GM06990 (cell line): ENCODE measurements at regions not wholly inside any gene's neighbourhood (a gene's known extent, or its start where the extent isn't known, plus 50 kb on each side); places are given as distances from the start of the nearest gene placed in this dataset.

ENCODE experiments used
- DNase-seq: peaks from one replicate; pipeline ENCODE4 v3.0.0-alpha.2; 2011; ENCODE audit not compliant: insufficient read length; ENCODE audit errors: extremely low read depth
- H3K27me3 ChIP-seq: replicated peaks from 2 replicates; pipeline ENCODE4 v1.6.0; 2011; ENCODE audit warnings: low read length; ENCODE audit not compliant: control insufficient read depth, insufficient read depth
- H3K36me3 ChIP-seq: 2 replicates; pipeline ENCODE4 v1.5.1; 2011; ENCODE audit warnings: low read length; ENCODE audit not compliant: control insufficient read depth, insufficient read depth
- H3K4me3 ChIP-seq: replicated peaks from 2 replicates; pipeline ENCODE4 v1.5.1; 2011; ENCODE audit warnings: low read depth, mild to moderate bottlenecking, control low read depth, low read length
- CTCF ChIP-seq: IDR thresholded peaks from 2 replicates; pipeline ENCODE4 v1.5.1; 2011; ENCODE audit warnings: low read length, control low read depth, mild to moderate bottlenecking, inconsistent platforms; ENCODE audit not compliant: insufficient read depth, poor library complexity, severe bottlenecking

GRCh38 chr6:98514796-98515195 lies 319.6 kb upstream of the POU3F2 start:
- Histone ChIP-seq H3K27me3 (no peaks in the 10 kb centered on the region), H3K4me3 (no peak overlapping the region), H3K36me3 (no peaks in the 10 kb centered on the region)
- no peak for DNase-seq
- TF ChIP-seq CTCF: no peak

DNA sequence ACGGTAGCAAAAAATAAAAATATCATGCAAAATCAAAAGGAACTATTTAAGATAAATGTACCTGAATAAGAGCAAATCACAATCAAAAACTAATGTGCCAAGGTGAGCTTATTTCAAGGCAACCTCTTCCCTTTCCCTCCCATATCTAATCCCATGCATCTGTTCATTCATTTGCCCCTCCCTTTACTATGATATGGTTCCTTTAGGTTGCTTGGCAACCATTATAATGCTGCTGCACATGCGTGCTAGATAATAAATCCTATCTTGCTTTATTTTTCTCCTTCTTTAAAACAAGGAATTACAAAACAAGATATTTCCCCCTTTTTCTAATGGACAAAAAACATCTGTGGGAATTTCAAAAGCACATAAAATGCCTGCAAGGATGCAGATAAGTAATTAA lies 318.2 kb upstream of the POU3F2 start:
- no peak overlapping the region for H3K4me3 ChIP-seq
- H3K27me3 ChIP-seq: no peaks in the 10 kb centered on the region
- DNase-seq: no peak
- H3K36me3 ChIP-seq: no peaks in the 10 kb centered on the region
- TF ChIP-seq CTCF: no peak

DNA sequence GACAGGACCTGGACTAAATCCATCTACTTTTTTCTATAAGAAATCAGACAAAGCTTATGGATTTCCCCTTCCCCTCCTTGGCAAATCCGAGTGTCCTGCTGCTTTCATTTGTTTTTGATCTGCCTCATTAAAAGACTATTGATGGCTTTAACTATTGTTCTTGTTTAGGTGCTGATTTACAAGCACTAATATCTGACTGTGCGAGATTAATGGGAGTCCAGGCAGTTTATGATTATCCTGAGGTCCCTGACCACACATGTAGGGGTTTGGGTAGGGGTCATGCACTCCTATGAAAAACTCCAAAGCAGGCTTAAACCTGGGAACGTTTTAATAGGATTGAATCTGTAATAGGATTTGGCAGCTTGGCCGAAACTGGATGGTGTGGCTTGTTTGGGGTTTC lies 317.5 kb upstream of the POU3F2 start:
- TF ChIP-seq CTCF: no peak
- no peaks in the 10 kb centered on the region for H3K27me3 ChIP-seq
- DNase-seq: no peak
- no peaks in the 10 kb centered on the region for H3K36me3 ChIP-seq
- H3K4me3 ChIP-seq: no peak overlapping the region

DNA sequence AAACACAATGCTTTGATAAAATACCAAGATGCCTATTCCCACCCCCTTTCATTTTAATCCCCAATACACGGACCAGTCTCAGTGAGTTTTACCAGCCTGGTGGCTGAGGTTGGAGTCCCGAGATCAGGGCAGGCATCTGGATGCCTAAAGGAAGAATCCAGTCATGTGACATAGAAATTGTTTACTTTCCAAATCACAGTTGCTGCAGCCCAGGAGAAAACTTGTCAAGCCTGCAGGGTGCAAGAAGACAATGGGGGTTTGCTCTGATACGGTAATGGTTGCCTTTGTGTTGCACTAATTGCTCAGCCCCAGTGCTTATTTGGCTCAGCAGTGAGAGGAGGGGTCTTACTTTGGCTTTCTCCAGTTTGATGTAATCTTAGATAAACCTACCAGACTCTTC lies 308.5 kb upstream of the POU3F2 start:
- TF ChIP-seq CTCF: no peak
- Histone ChIP-seq H3K36me3 (no peaks in the 10 kb centered on the region), H3K4me3 (no peak overlapping the region), H3K27me3 (no peaks in the 10 kb centered on the region)
- DNase-seq: no peak

DNA sequence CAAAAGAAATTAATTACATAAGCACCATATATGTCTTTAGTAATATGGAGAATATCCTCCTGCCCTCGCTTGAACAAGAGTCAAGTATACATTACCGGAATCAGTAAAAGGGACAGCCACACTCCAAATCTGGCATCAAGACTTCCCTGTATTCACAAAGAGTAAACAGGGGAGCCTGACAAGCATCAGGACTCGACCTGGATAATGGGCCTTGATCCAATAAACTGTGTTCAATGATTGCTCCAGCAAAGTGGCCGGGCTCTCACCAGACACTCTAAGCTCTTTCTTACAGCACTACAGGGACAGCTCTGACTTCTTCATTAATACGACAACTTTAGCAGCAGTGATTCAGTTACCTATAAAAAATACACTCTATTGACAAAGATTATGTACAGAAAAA lies 307.9 kb upstream of the POU3F2 start:
- DNase-seq: no peak
- H3K27me3 ChIP-seq: no peaks in the 10 kb centered on the region
- no peaks in the 10 kb centered on the region for H3K36me3 ChIP-seq
- no peak for TF ChIP-seq CTCF
- no peak overlapping the region for H3K4me3 ChIP-seq

DNA sequence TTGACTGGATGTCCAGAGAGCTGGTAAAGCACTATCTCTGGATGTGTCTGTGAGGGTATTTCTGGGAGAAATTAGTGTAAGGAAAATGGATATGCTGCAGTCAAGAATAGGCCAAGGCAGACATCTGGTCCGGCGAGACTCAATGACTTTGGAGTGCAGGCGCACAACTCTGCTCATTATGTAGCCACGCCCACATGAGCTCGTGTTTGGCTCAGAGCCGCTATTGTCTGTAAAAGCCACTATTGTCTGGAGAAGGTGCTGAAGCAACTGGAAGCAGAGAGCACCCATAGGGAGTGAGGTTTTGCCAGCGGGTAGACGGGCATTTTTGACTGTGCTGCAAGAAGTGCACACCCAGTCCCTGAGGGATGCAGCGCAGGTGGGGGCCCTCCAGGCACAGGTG lies 305.0 kb upstream of the POU3F2 start:
- Histone ChIP-seq H3K36me3 (no peaks in the 10 kb centered on the region), H3K27me3 (no peaks in the 10 kb centered on the region), H3K4me3 (no peak overlapping the region)
- DNase-seq: no peak
- no peak for TF ChIP-seq CTCF
